ENCODE measurements at regions not wholly inside any gene's neighbourhood (a gene's known extent, or its start where the extent isn't known, plus 50 kb on each side); places are given as distances from the start of the nearest gene placed in this dataset.

DNA sequence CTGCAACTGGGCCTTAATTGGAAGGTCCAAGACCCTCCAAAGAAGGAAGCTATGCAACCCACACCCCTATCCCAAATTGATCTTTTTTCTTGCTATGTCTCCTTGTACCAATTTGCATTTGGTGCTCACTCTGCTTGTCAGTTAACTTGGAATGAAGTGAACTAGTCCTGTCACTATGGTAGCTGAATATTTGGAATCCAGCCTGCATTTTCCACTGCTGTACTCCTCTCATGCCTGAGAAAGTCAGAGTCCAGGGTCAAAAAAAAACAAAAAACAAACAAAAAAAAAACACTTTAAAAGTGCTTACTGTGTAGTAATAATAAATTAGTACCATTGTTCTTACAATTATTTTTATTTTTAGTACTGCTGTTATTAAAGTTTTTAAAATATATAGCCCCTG lies 462.8 kb upstream of the SLC8A1 start:
- Histone ChIP-seq H4K20me1 (ENCODE audit: control insufficient read depth, extremely low read depth, insufficient read depth, low read length) (no peaks in the 10 kb centered on the region), H3K36me3 (ENCODE audit: control insufficient read depth, insufficient read depth, low read length) (no peaks in the 10 kb centered on the region), H3K9ac (ENCODE audit: insufficient read depth, low read length) (no peak overlapping the region), H3K79me2 (ENCODE audit: control insufficient read depth, insufficient read depth, low read length) (no peaks in the 10 kb centered on the region), H3K9me3 (ENCODE audit: control insufficient read depth, insufficient read depth, low read depth, low read length) (no peaks in the 10 kb centered on the region), H3K4me3 (replicated peaks in 1 of 4; ENCODE audit: control extremely low read depth in 1 of 4, insufficient read depth in 1 of 4, low read depth in 3 of 4, low read length in 4 of 4) (no peak overlapping the region), H3K27me3 (ENCODE audit: control insufficient read depth, insufficient read depth, low read length) (no peaks in the 10 kb centered on the region), H3K27ac (ENCODE audit: insufficient read depth, low read length) (no peak overlapping the region), H3K4me2 (ENCODE audit: extremely low read depth, insufficient read depth, low read length) (no peak overlapping the region), H2AFZ (ENCODE audit: low read length) (no peak overlapping the region), H3K4me1 (ENCODE audit: control insufficient read depth, extremely low read depth, insufficient read depth, low read length) (no peaks in the 10 kb centered on the region)
- TF ChIP-seq, protein P1, sequence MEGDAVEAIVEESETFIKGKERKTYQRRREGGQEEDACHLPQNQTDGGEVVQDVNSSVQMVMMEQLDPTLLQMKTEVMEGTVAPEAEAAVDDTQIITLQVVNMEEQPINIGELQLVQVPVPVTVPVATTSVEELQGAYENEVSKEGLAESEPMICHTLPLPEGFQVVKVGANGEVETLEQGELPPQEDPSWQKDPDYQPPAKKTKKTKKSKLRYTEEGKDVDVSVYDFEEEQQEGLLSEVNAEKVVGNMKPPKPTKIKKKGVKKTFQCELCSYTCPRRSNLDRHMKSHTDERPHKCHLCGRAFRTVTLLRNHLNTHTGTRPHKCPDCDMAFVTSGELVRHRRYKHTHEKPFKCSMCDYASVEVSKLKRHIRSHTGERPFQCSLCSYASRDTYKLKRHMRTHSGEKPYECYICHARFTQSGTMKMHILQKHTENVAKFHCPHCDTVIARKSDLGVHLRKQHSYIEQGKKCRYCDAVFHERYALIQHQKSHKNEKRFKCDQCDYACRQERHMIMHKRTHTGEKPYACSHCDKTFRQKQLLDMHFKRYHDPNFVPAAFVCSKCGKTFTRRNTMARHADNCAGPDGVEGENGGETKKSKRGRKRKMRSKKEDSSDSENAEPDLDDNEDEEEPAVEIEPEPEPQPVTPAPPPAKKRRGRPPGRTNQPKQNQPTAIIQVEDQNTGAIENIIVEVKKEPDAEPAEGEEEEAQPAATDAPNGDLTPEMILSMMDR (conservative IDR thresholded peaks at IDR 0.05 in 1 of 2, IDR thresholded peaks at IDR 0.05 in 1 of 2; ENCODE audit: low read depth in 1 of 2, low read length in 2 of 2): no peak
- no peak for TF ChIP-seq EZH2 (IDR thresholded peaks at IDR 0.05; ENCODE audit: low read length, missing control alignments)
- DNase-seq (ENCODE audit: low read depth in 2 of 2): no peak

DNA sequence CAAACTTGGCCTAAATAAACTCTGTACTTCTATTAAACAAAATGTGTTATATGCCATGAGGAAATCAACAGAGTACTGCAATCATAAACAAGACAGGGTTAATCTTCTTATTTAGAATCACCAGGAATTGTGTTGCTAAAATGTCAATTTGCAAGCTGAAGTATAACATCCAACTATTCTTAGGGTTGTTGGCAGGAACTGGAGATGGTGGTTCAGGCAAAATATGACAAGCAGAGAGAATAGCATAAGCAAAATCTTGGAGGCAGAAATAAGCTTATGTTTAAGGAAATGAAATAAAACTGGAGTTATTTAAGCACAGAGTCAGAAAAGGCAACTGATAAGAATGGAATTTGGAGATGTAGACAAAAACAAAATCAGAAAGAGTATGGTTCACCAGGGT lies 463.8 kb upstream of the SLC8A1 start:
- no peak for DNase-seq (ENCODE audit: low read depth in 2 of 2)
- Histone ChIP-seq H3K9me3 (ENCODE audit: control insufficient read depth, insufficient read depth, low read depth, low read length) (no peaks in the 10 kb centered on the region), H3K27ac (ENCODE audit: insufficient read depth, low read length) (no peak overlapping the region), H3K27me3 (ENCODE audit: control insufficient read depth, insufficient read depth, low read length) (no peaks in the 10 kb centered on the region), H3K9ac (ENCODE audit: insufficient read depth, low read length) (no peak overlapping the region), H4K20me1 (ENCODE audit: control insufficient read depth, extremely low read depth, insufficient read depth, low read length) (no peaks in the 10 kb centered on the region), H3K79me2 (ENCODE audit: control insufficient read depth, insufficient read depth, low read length) (no peaks in the 10 kb centered on the region), H3K4me2 (ENCODE audit: extremely low read depth, insufficient read depth, low read length) (no peak overlapping the region), H3K36me3 (ENCODE audit: control insufficient read depth, insufficient read depth, low read length) (no peaks in the 10 kb centered on the region), H2AFZ (ENCODE audit: low read length) (no peak overlapping the region), H3K4me3 (replicated peaks in 1 of 4; ENCODE audit: control extremely low read depth in 1 of 4, insufficient read depth in 1 of 4, low read depth in 3 of 4, low read length in 4 of 4) (no peak overlapping the region), H3K4me1 (ENCODE audit: control insufficient read depth, extremely low read depth, insufficient read depth, low read length) (no peaks in the 10 kb centered on the region)
- TF ChIP-seq, protein P1 (conservative IDR thresholded peaks at IDR 0.05 in 1 of 2, IDR thresholded peaks at IDR 0.05 in 1 of 2; ENCODE audit: low read depth in 1 of 2, low read length in 2 of 2): no peak
- TF ChIP-seq EZH2 (IDR thresholded peaks at IDR 0.05; ENCODE audit: low read length, missing control alignments): no peak

DNA sequence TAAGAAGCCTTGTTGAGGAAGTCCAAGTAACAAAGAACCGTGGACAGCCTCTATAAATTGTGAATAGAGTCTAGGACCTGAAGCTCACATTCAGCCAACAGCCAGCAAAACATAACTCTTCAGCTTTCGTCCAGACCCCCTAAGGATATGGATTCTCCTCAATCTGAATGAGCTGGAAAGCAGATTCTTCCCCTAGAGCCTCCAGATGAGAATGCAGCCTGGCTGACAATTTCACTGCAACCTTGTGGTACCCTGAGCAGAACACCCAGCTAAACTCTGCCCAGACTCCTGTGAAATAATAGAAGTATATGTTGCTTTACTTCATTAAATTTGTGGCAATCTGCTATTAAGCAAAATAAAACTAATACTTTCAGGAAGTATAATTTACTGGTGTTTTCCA lies 483.5 kb upstream of the SLC8A1 start:
- Histone ChIP-seq H2AFZ (ENCODE audit: low read length) (no peak overlapping the region), H3K4me2 (ENCODE audit: extremely low read depth, insufficient read depth, low read length) (no peak overlapping the region), H3K79me2 (ENCODE audit: control insufficient read depth, insufficient read depth, low read length) (no peaks in the 10 kb centered on the region), H3K9ac (ENCODE audit: insufficient read depth, low read length) (no peak overlapping the region), H4K20me1 (ENCODE audit: control insufficient read depth, extremely low read depth, insufficient read depth, low read length) (no peaks in the 10 kb centered on the region), H3K36me3 (ENCODE audit: control insufficient read depth, insufficient read depth, low read length) (no peaks in the 10 kb centered on the region), H3K4me1 (ENCODE audit: control insufficient read depth, extremely low read depth, insufficient read depth, low read length) (no peaks in the 10 kb centered on the region), H3K4me3 (replicated peaks in 1 of 4; ENCODE audit: control extremely low read depth in 1 of 4, insufficient read depth in 1 of 4, low read depth in 3 of 4, low read length in 4 of 4) (no peak overlapping the region), H3K27me3 (ENCODE audit: control insufficient read depth, insufficient read depth, low read length) (no peaks in the 10 kb centered on the region), H3K9me3 (ENCODE audit: control insufficient read depth, insufficient read depth, low read depth, low read length) (no peaks in the 10 kb centered on the region), H3K27ac (ENCODE audit: insufficient read depth, low read length) (no peak overlapping the region)
- no peak for DNase-seq (ENCODE audit: low read depth in 2 of 2)
- no peak for TF ChIP-seq EZH2 (IDR thresholded peaks at IDR 0.05; ENCODE audit: low read length, missing control alignments)
- TF ChIP-seq, protein P1 (conservative IDR thresholded peaks at IDR 0.05 in 1 of 2, IDR thresholded peaks at IDR 0.05 in 1 of 2; ENCODE audit: low read depth in 1 of 2, low read length in 2 of 2): no peak

Measured in fibroblast of lung (primary cell).